Trophoblast cell (in vitro differentiated cells and primary cell): ENCODE measurements at regions not wholly inside any gene's neighbourhood (a gene's known extent, or its start where the extent isn't known, plus 50 kb on each side); places are given as distances from the start of the nearest gene placed in this dataset.

Experiments
- DNase-seq, 2 donors: peaks; one replicate each; pipeline ENCODE4 v3.0.0-alpha.2; 2016
- H2AFZ ChIP-seq: 2 replicates; pipeline ENCODE4 v1.6.1; 2013; ENCODE audit warnings: low read length, moderate library complexity, mild to moderate bottlenecking; ENCODE audit not compliant: insufficient read depth, poor library complexity
- H2AK5ac ChIP-seq: 2 replicates; pipeline ENCODE4 v1.6.1; 2013; ENCODE audit warnings: mild to moderate bottlenecking, low read length
- H2BK120ac ChIP-seq: 2 replicates; pipeline ENCODE4 v1.6.1; 2013; ENCODE audit warnings: low read length, mild to moderate bottlenecking, moderate library complexity; ENCODE audit not compliant: insufficient read depth, poor library complexity
- H2BK12ac ChIP-seq: 2 replicates; pipeline ENCODE4 v1.6.1; 2013; ENCODE audit warnings: mild to moderate bottlenecking, low read length, moderate library complexity
- H2BK5ac ChIP-seq: 2 replicates; pipeline ENCODE4 v1.6.1; 2013; ENCODE audit warnings: low read length, low read depth, moderate library complexity, mild to moderate bottlenecking; ENCODE audit not compliant: poor library complexity
- H3K14ac ChIP-seq: 2 replicates; pipeline ENCODE4 v1.6.1; 2013; ENCODE audit warnings: mild to moderate bottlenecking, low read length
- H3K18ac ChIP-seq: 2 replicates; pipeline ENCODE4 v1.6.1; 2013; ENCODE audit warnings: mild to moderate bottlenecking, low read length
- H3K23ac ChIP-seq: 2 replicates; pipeline ENCODE4 v1.6.1; 2013; ENCODE audit warnings: low read length
- H3K27ac ChIP-seq: 2 replicates; pipeline ENCODE4 v1.5.1; 2013; ENCODE audit warnings: low read depth, mild to moderate bottlenecking, inconsistent platforms, low read length, moderate library complexity
- H3K27me3 ChIP-seq: 2 replicates; pipeline ENCODE4 v1.6.1; 2013; ENCODE audit warnings: inconsistent platforms, mild to moderate bottlenecking, low read length, moderate library complexity; ENCODE audit not compliant: insufficient read depth
- H3K36me3 ChIP-seq, 2 experiments: 1 replicate in 1 of 2; 2 replicates in 1 of 2; pipeline ENCODE4 v1.6.1; 2013; ENCODE audit warnings: low read length in 2 of 2, mild to moderate bottlenecking in 2 of 2, moderate library complexity in 1 of 2; ENCODE audit not compliant: insufficient read depth in 2 of 2, control insufficient read depth in 1 of 2
- H3K4ac ChIP-seq: 2 replicates; pipeline ENCODE4 v1.6.1; 2013; ENCODE audit warnings: low read depth, mild to moderate bottlenecking, low read length, moderate library complexity
- H3K4me1 ChIP-seq, 2 experiments: 1 replicate in 1 of 2; 2 replicates in 1 of 2; pipeline ENCODE4 v1.6.1; 2013; ENCODE audit warnings: low read length in 2 of 2, mild to moderate bottlenecking in 2 of 2, moderate library complexity in 1 of 2; ENCODE audit not compliant: insufficient read depth in 2 of 2, control insufficient read depth in 1 of 2
- H3K4me2 ChIP-seq: 2 replicates; pipeline ENCODE4 v1.6.1; 2013; ENCODE audit warnings: inconsistent platforms, mild to moderate bottlenecking, low read length, moderate library complexity
- H3K4me3 ChIP-seq: 2 replicates; pipeline ENCODE4 v1.5.1; 2013; ENCODE audit warnings: mild to moderate bottlenecking, low read depth, low read length, inconsistent platforms
- H3K79me1 ChIP-seq: one replicate; pipeline ENCODE4 v1.6.1; 2013; ENCODE audit warnings: low read length
- H3K79me2 ChIP-seq: 2 replicates; pipeline ENCODE4 v1.6.1; 2013; ENCODE audit warnings: low read length, mild to moderate bottlenecking; ENCODE audit not compliant: control insufficient read depth, insufficient read depth, poor library complexity
- H3K9ac ChIP-seq: 2 replicates; pipeline ENCODE4 v1.6.1; 2013; ENCODE audit warnings: mild to moderate bottlenecking, low read length
- H3K9me3 ChIP-seq: 2 replicates; pipeline ENCODE4 v1.6.1; 2013; ENCODE audit warnings: low read depth, mild to moderate bottlenecking, control low read depth, inconsistent platforms, low read length; ENCODE audit not compliant: insufficient read depth
- H4K12ac ChIP-seq: 2 replicates; pipeline ENCODE4 v1.6.1; 2013; ENCODE audit warnings: low read depth, mild to moderate bottlenecking, low read length, moderate library complexity
- H4K8ac ChIP-seq: 2 replicates; pipeline ENCODE4 v1.6.1; 2013; ENCODE audit warnings: low read depth, mild to moderate bottlenecking, low read length, moderate library complexity
- H4K91ac ChIP-seq: one replicate; pipeline ENCODE4 v1.6.1; 2013; ENCODE audit warnings: low read depth, mild to moderate bottlenecking, low read length, moderate library complexity
- WGBS: extraction: QIAGEN DNeasy Blood & Tissue Kit; methylation state at CpG from one replicate; pipeline ENCODE4 v1.1.7; 2013; ENCODE audit warnings: missing lambda C conversion rate; ENCODE audit not compliant: insufficient read length, insufficient coverage; ENCODE audit errors: extremely low coverage; 5-methylcytosine and 5-hydroxymethylcytosine counted together

GRCh38 chr5:121377461-121377860, 474.2 kb upstream of the FTMT start:
- Histone ChIP-seq H3K4me3 (no peak overlapping the region), H3K27me3 (no peaks in the 10 kb centered on the region), H2BK120ac (no peak overlapping the region), H2AFZ (no peak overlapping the region), H3K14ac (no peak overlapping the region), H4K12ac (no peak overlapping the region), H4K91ac (no peak overlapping the region), H4K8ac (no peak overlapping the region), H3K79me2 (no peaks in the 10 kb centered on the region), H3K9ac (no peak overlapping the region), H3K23ac (no peak overlapping the region), H3K4me1 (no peaks in the 10 kb centered on the region), H3K36me3 (no peaks in the 10 kb centered on the region), H3K18ac (no peak overlapping the region), H3K4ac (no peak overlapping the region), H3K27ac (no peak overlapping the region), H3K4me2 (no peak overlapping the region), H2AK5ac (no peak overlapping the region), H3K9me3 (no peaks in the 10 kb centered on the region), H2BK12ac (no peak overlapping the region), H2BK5ac (no peak overlapping the region), H3K79me1 (no peaks in the 10 kb centered on the region)
- no CpG with 5 or more reads among the region's 1 CpG for WGBS
- DNase-seq: peak in 1 of 2 donors; percentile 52

- no peaks in the 10 kb centered on the region for H3K79me2 ChIP-seq
- H3K4ac ChIP-seq: no peak overlapping the region
- H4K8ac ChIP-seq: no peak overlapping the region
- H3K4me2 ChIP-seq: no peak overlapping the region
- H3K14ac ChIP-seq: no peak overlapping the region
- no peak overlapping the region for H2AK5ac ChIP-seq
- H3K9me3 ChIP-seq: no peaks in the 10 kb centered on the region
- H2BK120ac ChIP-seq: no peak overlapping the region
- no peak for DNase-seq
- no peak overlapping the region for H2AFZ ChIP-seq
- H3K4me1 ChIP-seq: no peaks in the 10 kb centered on the region
- H2BK12ac ChIP-seq: no peak overlapping the region
- H3K18ac ChIP-seq: no peak overlapping the region
- H3K9ac ChIP-seq: no peak overlapping the region
- WGBS: no CpG with 5 or more reads among the region's 3 CpGs
- no peaks in the 10 kb centered on the region for H3K79me1 ChIP-seq
- H3K36me3 ChIP-seq: no peaks in the 10 kb centered on the region
- no peak overlapping the region for H3K4me3 ChIP-seq
- no peak overlapping the region for H3K27ac ChIP-seq
- H2BK5ac ChIP-seq: no peak overlapping the region
- H3K27me3 ChIP-seq: no peaks in the 10 kb centered on the region
- H3K23ac ChIP-seq: no peak overlapping the region
- no peak overlapping the region for H4K12ac ChIP-seq
- H4K91ac ChIP-seq: no peak overlapping the region
Measured at GRCh38 chr5:121378046-121378445, 473.6 kb upstream of the FTMT start.

GRCh38 chr5:121378559-121379359, 472.9 kb upstream of the FTMT start:
- H3K18ac ChIP-seq: no peak overlapping the region
- no peak overlapping the region for H2AFZ ChIP-seq
- H3K27ac ChIP-seq: no peak overlapping the region
- H3K36me3 ChIP-seq: no peaks in the 10 kb centered on the region
- no peak overlapping the region for H3K9ac ChIP-seq
- H3K27me3 ChIP-seq: no peaks in the 10 kb centered on the region
- no peaks in the 10 kb centered on the region for H3K4me1 ChIP-seq
- H3K9me3 ChIP-seq: no peaks in the 10 kb centered on the region
- no peak overlapping the region for H4K8ac ChIP-seq
- H2BK12ac ChIP-seq: no peak overlapping the region
- H2BK120ac ChIP-seq: no peak overlapping the region
- H3K23ac ChIP-seq: no peak overlapping the region
- H4K12ac ChIP-seq: no peak overlapping the region
- no peaks in the 10 kb centered on the region for H3K79me1 ChIP-seq
- DNase-seq: no peak
- no peak overlapping the region for H2AK5ac ChIP-seq
- H4K91ac ChIP-seq: no peak overlapping the region
- H3K14ac ChIP-seq: no peak overlapping the region
- no peak overlapping the region for H2BK5ac ChIP-seq
- no peak overlapping the region for H3K4ac ChIP-seq
- no peak overlapping the region for H3K4me2 ChIP-seq
- no CpG with 5 or more reads among the region's 3 CpGs for WGBS
- no peaks in the 10 kb centered on the region for H3K79me2 ChIP-seq
- no peak overlapping the region for H3K4me3 ChIP-seq

GRCh38 chr5:121380066-121380465, 471.6 kb upstream of the FTMT start:
- H3K79me1 ChIP-seq: no peaks in the 10 kb centered on the region
- H2BK5ac ChIP-seq: no peak overlapping the region
- no peak overlapping the region for H3K14ac ChIP-seq
- no peak overlapping the region for H2AK5ac ChIP-seq
- no peak overlapping the region for H4K12ac ChIP-seq
- no peak overlapping the region for H2BK120ac ChIP-seq
- H3K27me3 ChIP-seq: no peaks in the 10 kb centered on the region
- H2BK12ac ChIP-seq: no peak overlapping the region
- no peak overlapping the region for H3K4ac ChIP-seq
- no peak overlapping the region for H3K9ac ChIP-seq
- no CpG with 5 or more reads among the region's 2 CpGs for WGBS
- H3K9me3 ChIP-seq: no peaks in the 10 kb centered on the region
- no peak overlapping the region for H3K4me2 ChIP-seq
- no peak overlapping the region for H3K23ac ChIP-seq
- H3K27ac ChIP-seq: no peak overlapping the region
- H3K36me3 ChIP-seq: no peaks in the 10 kb centered on the region
- no peak overlapping the region for H3K4me3 ChIP-seq
- no peaks in the 10 kb centered on the region for H3K4me1 ChIP-seq
- no peak overlapping the region for H2AFZ ChIP-seq
- H4K91ac ChIP-seq: no peak overlapping the region
- no peak for DNase-seq
- no peaks in the 10 kb centered on the region for H3K79me2 ChIP-seq
- no peak overlapping the region for H4K8ac ChIP-seq
- H3K18ac ChIP-seq: no peak overlapping the region
